ENCODE measurements at regions not wholly inside any gene's neighbourhood (a gene's known extent, or its start where the extent isn't known, plus 50 kb on each side); places are given as distances from the start of the nearest gene placed in this dataset.

- no peak for TF ChIP-seq RXRA (IDR thresholded peaks at IDR 0.05)
- no peak for TF ChIP-seq JUND (IDR thresholded peaks at IDR 0.05)
- no peak for TF ChIP-seq REST (IDR thresholded peaks at IDR 0.05)
- TF ChIP-seq CTCF (IDR thresholded peaks at IDR 0.05; ENCODE audit: low read depth, low read length, missing input control) = no peak
- TF ChIP-seq HNF4A (conservative IDR thresholded peaks at IDR 0.05) = no peak
- no peak for TF ChIP-seq YY1 (IDR thresholded peaks at IDR 0.05)
- no peak overlapping the region for H3K27ac ChIP-seq (ENCODE audit: low read depth in 1 of 2, low read length in 2 of 2)
- H3K36me3 ChIP-seq (ENCODE audit: control insufficient read depth in 4 of 4, insufficient read depth in 3 of 4, low read depth in 1 of 4, low read length in 3 of 4) = no peaks in the 10 kb centered on the region
- 72% methylated on average over 5 of the region's 5 CpGs for WGBS
- H3K27me3 ChIP-seq (ENCODE audit: control insufficient read depth in 4 of 4, insufficient read depth in 4 of 4, low read length in 3 of 4) = no peaks in the 10 kb centered on the region
- no peak overlapping the region for H3K9ac ChIP-seq (ENCODE audit: low read depth in 1 of 2, low read length in 2 of 2)
- no peak for DNase-seq (ENCODE audit: low spot score)
- no peaks in the 10 kb centered on the region for H3K9me3 ChIP-seq (ENCODE audit: control insufficient read depth in 4 of 4, low read length in 3 of 4)
- H3K4me3 ChIP-seq (ENCODE audit: low read depth in 1 of 3, low read length in 3 of 3) = no peak overlapping the region
- no peaks in the 10 kb centered on the region for H3K4me1 ChIP-seq (ENCODE audit: control insufficient read depth in 4 of 4, insufficient read depth in 4 of 4, low read length in 3 of 4)
Observed at GRCh38 chr10:2777666-2778355, 289.5 kb upstream of the PFKP start.

DNA sequence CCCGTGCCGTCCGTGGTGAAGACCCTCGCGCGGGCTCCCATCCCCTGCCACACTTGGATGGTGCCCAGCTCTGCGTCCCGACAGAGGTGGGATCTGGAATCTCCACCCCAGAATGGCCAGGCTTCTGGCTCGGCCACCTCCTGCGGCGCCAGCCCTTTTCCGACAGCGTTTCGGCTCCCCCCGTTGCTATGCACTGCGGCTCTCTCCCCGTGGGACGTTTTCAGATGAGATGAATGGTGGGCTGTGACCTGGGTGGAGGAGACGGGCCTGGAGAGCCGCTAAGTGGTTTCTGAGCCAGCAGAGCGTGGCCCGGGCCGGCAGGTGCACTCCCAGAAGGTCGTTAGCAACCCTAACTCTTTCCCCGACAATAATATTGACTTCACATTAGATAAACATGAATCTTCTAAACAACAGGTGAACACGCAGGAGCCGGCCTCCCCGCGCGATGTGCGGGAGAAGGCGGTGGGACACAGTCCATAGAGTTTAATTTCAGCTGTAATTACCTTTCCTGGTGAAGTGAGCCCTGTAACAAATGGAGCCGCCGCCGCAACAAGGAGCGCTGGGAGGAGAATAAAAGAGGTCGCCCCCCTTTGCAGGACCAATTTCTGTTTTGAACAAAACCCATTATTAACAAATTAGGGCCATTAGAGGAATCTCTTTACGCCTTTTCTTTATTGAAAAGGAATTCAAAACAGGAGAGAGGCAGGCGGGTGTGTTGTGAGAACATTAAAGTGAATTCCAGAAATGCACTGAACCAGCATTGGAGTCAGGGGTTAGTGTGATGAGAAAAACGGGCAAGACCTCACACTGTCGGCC is 294.3 kb upstream of the PFKP start:
- Histone ChIP-seq H3K27ac (ENCODE audit: low read depth in 1 of 2, low read length in 2 of 2) (no peak overlapping the region), H3K36me3 (ENCODE audit: control insufficient read depth in 4 of 4, insufficient read depth in 3 of 4, low read depth in 1 of 4, low read length in 3 of 4) (no peaks in the 10 kb centered on the region), H3K9me3 (ENCODE audit: control insufficient read depth in 4 of 4, low read length in 3 of 4) (no peaks in the 10 kb centered on the region), H3K4me3 (ENCODE audit: low read depth in 1 of 3, low read length in 3 of 3) (no peak overlapping the region), H3K4me1 (ENCODE audit: control insufficient read depth in 4 of 4, insufficient read depth in 4 of 4, low read length in 3 of 4) (no peaks in the 10 kb centered on the region), H3K27me3 (ENCODE audit: control insufficient read depth in 4 of 4, insufficient read depth in 4 of 4, low read length in 3 of 4) (no peaks in the 10 kb centered on the region), H3K9ac (ENCODE audit: low read depth in 1 of 2, low read length in 2 of 2) (no peak overlapping the region)
- 77% methylated on average over 41 of the region's 41 CpGs for WGBS
- no peak for DNase-seq (ENCODE audit: low spot score)
- TF ChIP-seq REST (IDR thresholded peaks at IDR 0.05) (no peak), RAD21 (IDR thresholded peaks at IDR 0.05) (no peak), GABPA (IDR thresholded peaks at IDR 0.05 in 1 of 2, conservative IDR thresholded peaks at IDR 0.05 in 1 of 2) (no peak), FOXA1 (IDR thresholded peaks at IDR 0.05) (no peak), JUND (IDR thresholded peaks at IDR 0.05) (no peak), CTCF (IDR thresholded peaks at IDR 0.05; ENCODE audit: low read depth, low read length, missing input control) (no peak)
